ENCODE measurements at regions not wholly inside any gene's neighbourhood (a gene's known extent, or its start where the extent isn't known, plus 50 kb on each side); places are given as distances from the start of the nearest gene placed in this dataset.

DNA sequence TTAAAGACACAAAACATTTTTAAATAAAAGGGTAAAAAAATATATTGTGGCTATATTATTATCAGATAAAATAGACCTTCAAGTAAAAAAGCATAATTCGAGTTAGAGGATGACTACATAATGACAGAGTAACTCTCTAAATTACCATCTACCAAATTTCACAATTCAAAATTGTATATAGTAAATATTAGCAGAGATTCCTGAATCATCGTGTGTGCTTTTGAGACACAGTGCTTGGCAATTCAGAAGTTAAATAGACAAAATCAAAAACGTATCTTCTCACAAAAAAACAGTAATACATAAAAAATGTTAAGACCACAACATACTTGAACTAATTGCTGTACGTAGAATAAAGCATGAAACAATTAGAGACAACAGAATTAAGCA is 110.4 kb downstream of the AHR start:
- POLR2A ChIA-PET = no interaction called here
- in situ Hi-C loops (cut with HindIII; ENCODE audit: low pct_unique_long_range_greater_than_20kb, low sequenced_read_pairs) = no loop called here
- H3K36me3 ChIP-seq (ENCODE audit: control insufficient read depth, insufficient read depth, low read length) = no peaks in the 10 kb centered on the region
- H3K4me3 ChIP-seq (ENCODE audit: low read depth in 2 of 2, low read length in 2 of 2) = no peak overlapping the region
- no peak for TF ChIP-seq POLR2AphosphoS5 (IDR thresholded peaks at IDR 0.05; ENCODE audit: low read depth, low read length)
- TF ChIP-seq, protein P1, sequence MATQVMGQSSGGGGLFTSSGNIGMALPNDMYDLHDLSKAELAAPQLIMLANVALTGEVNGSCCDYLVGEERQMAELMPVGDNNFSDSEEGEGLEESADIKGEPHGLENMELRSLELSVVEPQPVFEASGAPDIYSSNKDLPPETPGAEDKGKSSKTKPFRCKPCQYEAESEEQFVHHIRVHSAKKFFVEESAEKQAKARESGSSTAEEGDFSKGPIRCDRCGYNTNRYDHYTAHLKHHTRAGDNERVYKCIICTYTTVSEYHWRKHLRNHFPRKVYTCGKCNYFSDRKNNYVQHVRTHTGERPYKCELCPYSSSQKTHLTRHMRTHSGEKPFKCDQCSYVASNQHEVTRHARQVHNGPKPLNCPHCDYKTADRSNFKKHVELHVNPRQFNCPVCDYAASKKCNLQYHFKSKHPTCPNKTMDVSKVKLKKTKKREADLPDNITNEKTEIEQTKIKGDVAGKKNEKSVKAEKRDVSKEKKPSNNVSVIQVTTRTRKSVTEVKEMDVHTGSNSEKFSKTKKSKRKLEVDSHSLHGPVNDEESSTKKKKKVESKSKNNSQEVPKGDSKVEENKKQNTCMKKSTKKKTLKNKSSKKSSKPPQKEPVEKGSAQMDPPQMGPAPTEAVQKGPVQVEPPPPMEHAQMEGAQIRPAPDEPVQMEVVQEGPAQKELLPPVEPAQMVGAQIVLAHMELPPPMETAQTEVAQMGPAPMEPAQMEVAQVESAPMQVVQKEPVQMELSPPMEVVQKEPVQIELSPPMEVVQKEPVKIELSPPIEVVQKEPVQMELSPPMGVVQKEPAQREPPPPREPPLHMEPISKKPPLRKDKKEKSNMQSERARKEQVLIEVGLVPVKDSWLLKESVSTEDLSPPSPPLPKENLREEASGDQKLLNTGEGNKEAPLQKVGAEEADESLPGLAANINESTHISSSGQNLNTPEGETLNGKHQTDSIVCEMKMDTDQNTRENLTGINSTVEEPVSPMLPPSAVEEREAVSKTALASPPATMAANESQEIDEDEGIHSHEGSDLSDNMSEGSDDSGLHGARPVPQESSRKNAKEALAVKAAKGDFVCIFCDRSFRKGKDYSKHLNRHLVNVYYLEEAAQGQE (IDR thresholded peaks at IDR 0.05; ENCODE audit: insufficient read depth in 1 of 2, low read depth in 2 of 2, low read length in 1 of 2) = no peak
- TF ChIP-seq SIN3A (IDR thresholded peaks at IDR 0.05; ENCODE audit: borderline replicate concordance, insufficient read depth, low read depth, low read length) = no peak
- TF ChIP-seq, protein P2, sequence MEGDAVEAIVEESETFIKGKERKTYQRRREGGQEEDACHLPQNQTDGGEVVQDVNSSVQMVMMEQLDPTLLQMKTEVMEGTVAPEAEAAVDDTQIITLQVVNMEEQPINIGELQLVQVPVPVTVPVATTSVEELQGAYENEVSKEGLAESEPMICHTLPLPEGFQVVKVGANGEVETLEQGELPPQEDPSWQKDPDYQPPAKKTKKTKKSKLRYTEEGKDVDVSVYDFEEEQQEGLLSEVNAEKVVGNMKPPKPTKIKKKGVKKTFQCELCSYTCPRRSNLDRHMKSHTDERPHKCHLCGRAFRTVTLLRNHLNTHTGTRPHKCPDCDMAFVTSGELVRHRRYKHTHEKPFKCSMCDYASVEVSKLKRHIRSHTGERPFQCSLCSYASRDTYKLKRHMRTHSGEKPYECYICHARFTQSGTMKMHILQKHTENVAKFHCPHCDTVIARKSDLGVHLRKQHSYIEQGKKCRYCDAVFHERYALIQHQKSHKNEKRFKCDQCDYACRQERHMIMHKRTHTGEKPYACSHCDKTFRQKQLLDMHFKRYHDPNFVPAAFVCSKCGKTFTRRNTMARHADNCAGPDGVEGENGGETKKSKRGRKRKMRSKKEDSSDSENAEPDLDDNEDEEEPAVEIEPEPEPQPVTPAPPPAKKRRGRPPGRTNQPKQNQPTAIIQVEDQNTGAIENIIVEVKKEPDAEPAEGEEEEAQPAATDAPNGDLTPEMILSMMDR (IDR thresholded peaks at IDR 0.05) = no peak
- TF ChIP-seq TCF7L2 (IDR thresholded peaks at IDR 0.05; ENCODE audit: low read depth, low read length) = no peak
- BruUV-seq (replicated peaks) = no TSS peak
- H3K9me3 ChIP-seq (ENCODE audit: control insufficient read depth, insufficient read depth, low read depth, low read length) = no peaks in the 10 kb centered on the region
- H3K27me3 ChIP-seq (ENCODE audit: control insufficient read depth, insufficient read depth, low read length) = no peaks in the 10 kb centered on the region
- intact Hi-C loops (cut with micrococcal nuclease; ENCODE audit: unreplicated experiment) = no loop called here
- CTCF ChIA-PET = no interaction called here
- peaks cover 8% of the 10 kb centered on the region for H3K4me1 ChIP-seq (ENCODE audit: control insufficient read depth, insufficient read depth, low read length)
- H3K27ac ChIP-seq (ENCODE audit: low read length) = no peak overlapping the region
- no peak for ATAC-seq
- DNase-seq (ENCODE audit: low read depth, low spot score) = no peak

DNA sequence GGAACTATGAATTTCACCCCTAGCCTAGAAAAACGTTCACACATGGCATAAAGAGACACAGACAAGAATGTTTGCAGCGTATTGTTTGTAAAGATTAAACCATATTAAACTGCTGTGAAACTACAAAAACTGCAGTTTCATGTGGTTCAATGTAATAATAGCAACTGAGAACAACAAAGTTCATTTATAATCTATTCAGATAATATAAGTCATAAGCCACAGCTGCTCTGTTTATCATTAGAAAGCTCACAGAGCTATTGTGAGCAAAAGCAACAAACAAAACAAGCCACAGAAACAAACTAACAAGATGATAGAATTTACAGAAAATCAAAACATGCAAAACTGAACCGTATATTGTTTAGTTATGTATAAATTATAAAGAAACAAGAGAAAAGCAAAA is 113.5 kb downstream of the AHR start:
- peaks cover 8% of the 10 kb centered on the region for H3K4me1 ChIP-seq (ENCODE audit: control insufficient read depth, insufficient read depth, low read length)
- ATAC-seq (no peak), DNase-seq (ENCODE audit: low read depth, low spot score) (no peak)
- H3K4me3 ChIP-seq (ENCODE audit: low read depth in 2 of 2, low read length in 2 of 2) = no peak overlapping the region
- in situ Hi-C loops (cut with HindIII; ENCODE audit: low pct_unique_long_range_greater_than_20kb, low sequenced_read_pairs) = no loop called here
- ChIA-PET POLR2A (interaction anchor here (0.6 kb wide), 1 partner anchor 114 kb away, joined by 6 read pairs; no protein-coding TSS in a partner anchor), CTCF (no interaction called here)
- BruUV-seq (replicated peaks) = no TSS peak
- TF ChIP-seq, protein P1 (IDR thresholded peaks at IDR 0.05; ENCODE audit: insufficient read depth in 1 of 2, low read depth in 2 of 2, low read length in 1 of 2) = no peak
- TF ChIP-seq, protein P2 (IDR thresholded peaks at IDR 0.05) = no peak
- no peak for TF ChIP-seq POLR2AphosphoS5 (IDR thresholded peaks at IDR 0.05; ENCODE audit: low read depth, low read length)
- no peaks in the 10 kb centered on the region for H3K9me3 ChIP-seq (ENCODE audit: control insufficient read depth, insufficient read depth, low read depth, low read length)
- H3K27ac ChIP-seq (ENCODE audit: low read length) = no peak overlapping the region
- intact Hi-C loops (cut with micrococcal nuclease; ENCODE audit: unreplicated experiment) = no loop called here
- no peaks in the 10 kb centered on the region for H3K36me3 ChIP-seq (ENCODE audit: control insufficient read depth, insufficient read depth, low read length)
- H3K27me3 ChIP-seq (ENCODE audit: control insufficient read depth, insufficient read depth, low read length) = no peaks in the 10 kb centered on the region
